IMR-90 (cell line): ENCODE measurements at regions not wholly inside any gene's neighbourhood (a gene's known extent, or its start where the extent isn't known, plus 50 kb on each side); places are given as distances from the start of the nearest gene placed in this dataset.

Experiments used
- ATAC-seq: fragments of 200-7000 bp; cut with Tn5 transposase; 2 replicates; pipeline ENCODE4 v1.9.1; 2020; ENCODE audit warnings: low read depth, mild to moderate bottlenecking, moderate library complexity
- BruUV-seq: library from RNA; stranded (reverse); fragments of 400-500 nt; replicated peaks from 2 replicates; lab custom pipeline; 2021; lab: Mats Ljungman, UMichigan
- CTCF ChIA-PET: fragments of 300-600 bp; formaldehyde crosslinking; extraction: SDS; loops from one replicate; lab custom pipeline; 2021; ENCODE audit warnings: antibody characterized with exemption; lab: Yijun Ruan, JAX
- POLR2A ChIA-PET: fragments of 300-600 bp; sonication (Branson Sonifier 250); formaldehyde crosslinking; loops from one replicate; lab custom pipeline; 2022; ENCODE audit warnings: antibody characterized with exemption; ENCODE audit not compliant: unreplicated experiment; lab: Charles Lee
- DNase-seq: peaks from one replicate; pipeline ENCODE4 v3.0.0; 2013
- H2AFZ ChIP-seq: replicated peaks from 2 replicates; pipeline ENCODE3; 2013; ENCODE audit warnings: low read length, mild to moderate bottlenecking; ENCODE audit not compliant: poor library complexity
- H2AK5ac ChIP-seq: 2 replicates; pipeline ENCODE4 v1.6.1; 2013; ENCODE audit warnings: low read depth, low read length, inconsistent platforms
- H2AK9ac ChIP-seq: replicated peaks from 2 replicates; pipeline ENCODE3; 2013; ENCODE audit warnings: mild to moderate bottlenecking, low read depth, low read length, moderate library complexity; ENCODE audit not compliant: poor library complexity
- H2BK120ac ChIP-seq: 2 replicates; pipeline ENCODE4 v1.6.1; 2013; ENCODE audit warnings: low read depth, low read length, inconsistent platforms
- H2BK15ac ChIP-seq: 3 replicates; pipeline ENCODE4 v1.6.1; 2013; ENCODE audit warnings: low read depth, low read length, inconsistent platforms
- H2BK20ac ChIP-seq: 2 replicates; pipeline ENCODE4 v1.6.1; 2013; ENCODE audit warnings: low read depth, mild to moderate bottlenecking, inconsistent platforms, low read length, moderate library complexity
- H2BK5ac ChIP-seq: 2 replicates; pipeline ENCODE4 v1.6.1; 2013; ENCODE audit warnings: mild to moderate bottlenecking, low read depth, low read length, inconsistent platforms; ENCODE audit not compliant: poor library complexity, severe bottlenecking
- H3K14ac ChIP-seq: replicated peaks from 2 replicates; pipeline ENCODE4 v1.6.1; 2013; ENCODE audit warnings: low read depth, low read length, inconsistent platforms
- H3K18ac ChIP-seq: 2 replicates; pipeline ENCODE4 v1.6.1; 2013; ENCODE audit warnings: low read depth, low read length, control low read depth
- H3K23ac ChIP-seq: 2 replicates; pipeline ENCODE4 v1.6.1; 2013; ENCODE audit warnings: low read depth, low read length, inconsistent platforms
- H3K27ac ChIP-seq: 2 replicates; pipeline ENCODE4 v1.5.1; 2013; ENCODE audit warnings: mild to moderate bottlenecking, control low read depth, low read length; ENCODE audit not compliant: insufficient read depth
- H3K27me3 ChIP-seq: 2 replicates; pipeline ENCODE4 v1.6.1; 2013; ENCODE audit warnings: low read length; ENCODE audit not compliant: control insufficient read depth, insufficient read depth
- H3K36me3 ChIP-seq: 2 replicates; pipeline ENCODE4 v1.6.1; 2013; ENCODE audit warnings: low read length, mixed read lengths; ENCODE audit not compliant: control insufficient read depth, insufficient read depth
- H3K4ac ChIP-seq: 2 replicates; pipeline ENCODE4 v1.6.1; 2013; ENCODE audit warnings: low read depth, low read length, inconsistent platforms
- H3K4me1 ChIP-seq: 2 replicates; pipeline ENCODE4 v1.6.1; 2013; ENCODE audit warnings: low read length, mixed read lengths; ENCODE audit not compliant: control insufficient read depth, insufficient read depth
- H3K4me2 ChIP-seq: 2 replicates; pipeline ENCODE4 v1.6.1; 2013; ENCODE audit warnings: low read depth, mild to moderate bottlenecking, control low read depth, low read length, moderate library complexity
- H3K4me3 ChIP-seq: 2 replicates; pipeline ENCODE4 v1.5.1; 2013; ENCODE audit warnings: low read depth, mild to moderate bottlenecking, control low read depth, low read length, moderate library complexity; ENCODE audit not compliant: insufficient read depth
- H3K56ac ChIP-seq: 2 replicates; pipeline ENCODE4 v1.6.1; 2013; ENCODE audit warnings: low read length, inconsistent platforms; ENCODE audit not compliant: insufficient read depth; ENCODE audit errors: extremely low read depth
- H3K79me1 ChIP-seq, 2 experiments: 2 replicates each; pipeline ENCODE4 v1.6.1; 2013; ENCODE audit warnings: low read length in 2 of 2, inconsistent platforms in 1 of 2, low read depth in 1 of 2
- H3K9ac ChIP-seq: 2 replicates; pipeline ENCODE4 v1.6.1; 2013; ENCODE audit warnings: low read depth, low read length, control low read depth
- H3K9me1 ChIP-seq: 2 replicates; pipeline ENCODE4 v1.6.1; 2013; ENCODE audit warnings: low read length, inconsistent platforms; ENCODE audit not compliant: insufficient read depth
- H3K9me3 ChIP-seq: 2 replicates; pipeline ENCODE4 v1.6.1; 2013; ENCODE audit warnings: low read length; ENCODE audit not compliant: control insufficient read depth, insufficient read depth
- H4K20me1 ChIP-seq: 2 replicates; pipeline ENCODE4 v1.6.1; 2013; ENCODE audit warnings: low read length, inconsistent platforms; ENCODE audit not compliant: insufficient read depth
- H4K5ac ChIP-seq: 2 replicates; pipeline ENCODE4 v1.6.1; 2013; ENCODE audit warnings: mild to moderate bottlenecking, low read depth, low read length, control low read depth
- H4K8ac ChIP-seq, 2 experiments: 2 replicates each; pipeline ENCODE4 v1.6.1; 2013; ENCODE audit warnings: low read depth in 2 of 2, low read length in 2 of 2, control low read depth in 1 of 2, inconsistent platforms in 1 of 2
- H4K91ac ChIP-seq: 2 replicates; pipeline ENCODE4 v1.6.1; 2013; ENCODE audit warnings: low read depth, low read length, inconsistent platforms; ENCODE audit not compliant: insufficient read depth
- CEBPB ChIP-seq: IDR thresholded peaks from 2 replicates; pipeline ENCODE4 v1.6.1; 2012; ENCODE audit warnings: low read depth, low read length, improper control_type of control experiment
- CHD1 ChIP-seq: IDR thresholded peaks from 2 replicates; pipeline ENCODE4 v1.6.1; 2012; ENCODE audit warnings: low read depth, low read length, improper control_type of control experiment
- FOS ChIP-seq: fragments of 150-350 bp; IDR thresholded peaks from 2 replicates; pipeline ENCODE4 v1.6.1; 2016; ENCODE audit warnings: low read depth, low read length
- POLR2A ChIP-seq: IDR thresholded peaks from 2 replicates; pipeline ENCODE4 v1.6.1; 2012; ENCODE audit warnings: mild to moderate bottlenecking, low read depth, low read length
- RAD21 ChIP-seq: IDR thresholded peaks from 2 replicates; pipeline ENCODE4 v1.6.1; 2012; ENCODE audit warnings: low read length, improper control_type of control experiment
- RFX5 ChIP-seq: IDR thresholded peaks from 2 replicates; pipeline ENCODE4 v1.8.0; 2012; ENCODE audit warnings: low read depth, mild to moderate bottlenecking, low read length, moderate library complexity
- WGBS, 2 experiments: methylation state at CpG; one replicate each; pipeline versions ENCODE4 v1.1.5 to v1.1.7; 2013; ENCODE audit warnings: missing lambda C conversion rate in 2 of 2; ENCODE audit not compliant: insufficient read length in 1 of 2; ENCODE audit errors: extremely low coverage in 2 of 2; 5-methylcytosine and 5-hydroxymethylcytosine counted together
- dilution Hi-C: fragments of 300-500 bp; cut with HindIII; formaldehyde crosslinking; loops from one replicate; pipeline ENCODE4 v1.14.3; 2018; ENCODE audit warnings: low sequenced_read_pairs; ENCODE audit not compliant: unreplicated experiment
- in situ Hi-C: fragments of 300-500 bp; cut with MboI; formaldehyde crosslinking; loops from 3 replicates; pipeline ENCODE4 v1.14.3; 2019; ENCODE audit warnings: low sequenced_read_pairs, inconsistent platforms, mixed read lengths
- intact Hi-C: fragments of 100-400 bp; cut with micrococcal nuclease; formaldehyde crosslinking; loops from 2 replicates; pipeline ENCODE4 v1.10.0; 2022
- TF ChIP-seq, protein P1 (sequence below): fragments of 150-350 bp; IDR thresholded peaks from 2 replicates; pipeline ENCODE4 v1.6.1; 2016; ENCODE audit warnings: low read depth, mild to moderate bottlenecking, low read length, moderate library complexity, borderline replicate concordance

DNA sequence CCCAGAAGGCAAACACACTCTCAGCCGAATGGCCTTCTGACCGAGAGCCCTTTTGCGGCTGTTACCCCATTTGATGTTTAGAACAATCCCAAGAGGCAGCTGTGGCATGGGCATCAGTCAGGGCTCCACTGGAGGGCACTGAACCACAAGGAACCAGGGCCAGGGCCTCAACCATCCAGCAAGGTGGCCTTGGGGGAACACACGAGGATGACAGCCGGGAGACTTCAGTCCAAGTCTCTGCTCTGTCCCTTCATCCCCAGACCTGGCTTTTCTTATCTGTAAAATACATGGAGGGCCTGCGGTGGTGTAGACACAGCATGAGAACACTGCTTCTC is 63.6 kb upstream of the INSIG1 start:
- H4K91ac ChIP-seq, result no peak overlapping the region
- intact Hi-C loops (no loop called here), dilution Hi-C loops (no loop called here), in situ Hi-C loops (no loop called here)
- H3K4ac ChIP-seq, result no peak overlapping the region
- H2BK20ac ChIP-seq, result no peak overlapping the region
- POLR2A ChIA-PET, result no interaction called here
- no peak overlapping the region for H3K18ac ChIP-seq
- H3K4me3 ChIP-seq, result no peak overlapping the region
- no peak overlapping the region for H3K9ac ChIP-seq
- H3K4me1 ChIP-seq, result peaks cover 9% of the 10 kb centered on the region
- DNase-seq (no peak), ATAC-seq (no peak)
- BruUV-seq, result no TSS peak
- no peak overlapping the region for H2BK15ac ChIP-seq
- TF ChIP-seq RFX5 (no peak), RAD21 (0 out of 2 replicates have a peak, but pooled peaks have one; percentile 11), POLR2A (no peak), CHD1 (no peak), CEBPB (no peak), FOS (no peak)
- TF ChIP-seq, protein P1, sequence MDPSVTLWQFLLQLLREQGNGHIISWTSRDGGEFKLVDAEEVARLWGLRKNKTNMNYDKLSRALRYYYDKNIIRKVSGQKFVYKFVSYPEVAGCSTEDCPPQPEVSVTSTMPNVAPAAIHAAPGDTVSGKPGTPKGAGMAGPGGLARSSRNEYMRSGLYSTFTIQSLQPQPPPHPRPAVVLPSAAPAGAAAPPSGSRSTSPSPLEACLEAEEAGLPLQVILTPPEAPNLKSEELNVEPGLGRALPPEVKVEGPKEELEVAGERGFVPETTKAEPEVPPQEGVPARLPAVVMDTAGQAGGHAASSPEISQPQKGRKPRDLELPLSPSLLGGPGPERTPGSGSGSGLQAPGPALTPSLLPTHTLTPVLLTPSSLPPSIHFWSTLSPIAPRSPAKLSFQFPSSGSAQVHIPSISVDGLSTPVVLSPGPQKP, result no peak
- no peak overlapping the region for H2AK5ac ChIP-seq
- no peaks in the 10 kb centered on the region for H3K79me1 ChIP-seq
- no peak overlapping the region for H3K4me2 ChIP-seq
- H3K9me3 ChIP-seq, result no peaks in the 10 kb centered on the region
- no peak overlapping the region; the same call in 1 of the 2 replicates for H2BK120ac ChIP-seq
- H3K23ac ChIP-seq, result no peak overlapping the region
- no peaks in the 10 kb centered on the region for H4K20me1 ChIP-seq
- peaks cover 1% of the 10 kb centered on the region; the same call in 1 of the 2 replicates for H3K27me3 ChIP-seq
- 100% methylated on average over 3 of the region's 6 CpGs; no CpG with 5 or more reads in 1 of the 2 experiments for WGBS, 2 experiments
- CTCF ChIA-PET, result no interaction called here
- no peak overlapping the region for H3K14ac ChIP-seq
- no peak overlapping the region for H3K56ac ChIP-seq
- H2BK5ac ChIP-seq, result no peak overlapping the region
- no peak overlapping the region for H4K8ac ChIP-seq
- H3K27ac ChIP-seq, result no peak overlapping the region
- peak overlapping the region; percentile 5 for H2AFZ ChIP-seq
- no peak overlapping the region for H2AK9ac ChIP-seq
- H3K36me3 ChIP-seq, result no peaks in the 10 kb centered on the region
- H3K9me1 ChIP-seq, result peaks cover 7% of the 10 kb centered on the region; the same call in 1 of the 2 replicates
- H4K5ac ChIP-seq, result no peak overlapping the region
